ENCODE measurements at regions not wholly inside any gene's neighbourhood (a gene's known extent, or its start where the extent isn't known, plus 50 kb on each side); places are given as distances from the start of the nearest gene placed in this dataset.
"Not testable (repeated sequence)": the region's sequence is repeated elsewhere in the genome, so short reads cannot be mapped to it uniquely, and the experiment has no call there.

GRCh38 chr1:190679454-190679853 lies 201.8 kb upstream of the BRINP3 start:
- no peak for DNase-seq

DNA sequence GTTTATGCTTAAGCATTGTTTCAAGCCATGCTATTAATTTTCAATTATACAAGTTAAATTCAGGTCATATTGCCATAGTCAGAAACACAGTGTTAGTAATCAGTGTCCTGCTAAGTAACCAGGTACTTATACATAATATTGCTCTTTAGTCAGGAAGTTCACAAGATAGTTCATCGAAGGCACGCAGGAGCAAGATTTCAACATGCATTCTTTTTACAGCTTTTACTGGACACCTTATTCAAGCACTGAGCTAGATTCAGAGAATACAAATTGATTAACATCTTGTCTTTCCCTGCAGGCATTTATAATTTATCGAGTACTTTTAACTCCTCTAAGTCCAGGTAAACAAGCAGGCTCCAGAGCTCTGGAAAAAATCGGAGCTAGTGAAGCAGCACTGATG lies 202.3 kb upstream of the BRINP3 start:
- DNase-seq, result no peak

DNA sequence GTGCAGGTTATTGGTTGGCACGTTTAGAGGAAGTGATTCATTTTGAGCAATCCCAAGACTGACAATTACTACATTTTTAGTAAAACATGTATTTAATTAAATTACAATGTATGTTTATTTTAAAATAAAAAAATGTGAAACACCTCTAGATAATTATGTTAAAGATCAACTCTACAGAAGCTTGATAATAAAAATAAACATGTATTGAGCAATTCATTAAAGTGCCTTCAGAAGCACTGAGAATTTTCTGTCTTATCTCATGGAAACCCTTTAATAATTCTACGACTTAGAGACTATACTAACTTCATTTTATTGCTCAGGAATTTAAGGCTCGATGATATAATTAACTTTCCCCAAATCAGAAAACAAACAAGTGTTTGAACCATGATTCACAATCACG lies 208.0 kb upstream of the BRINP3 start:
- no peak for DNase-seq

- DNase-seq, result no peak
These were observed 210.4 kb upstream of the BRINP3 start for GRCh38 chr1:190688096-190688495.

- not testable (repeated sequence) for DNase-seq
These were observed 220.8 kb upstream of the BRINP3 start for GRCh38 chr1:190698488-190698887.

DNA sequence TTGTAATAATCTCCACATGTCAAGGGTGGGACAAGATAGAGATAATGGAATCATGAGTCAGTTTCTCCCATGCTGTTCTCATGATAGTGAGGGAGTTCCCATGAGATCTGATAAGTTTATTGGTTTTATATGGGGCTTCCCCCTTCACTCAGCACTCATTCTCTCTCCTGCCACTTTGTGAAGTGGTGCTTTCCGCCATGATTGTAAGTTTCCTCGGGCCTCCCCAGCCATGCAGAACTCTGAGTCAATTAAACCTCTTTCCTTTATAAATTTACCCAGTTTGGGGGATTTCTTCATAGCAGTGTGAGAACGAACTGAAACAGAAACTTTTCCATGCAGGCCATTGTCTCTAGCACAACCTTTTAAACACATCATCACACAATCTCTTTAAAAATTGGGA lies 221.5 kb upstream of the BRINP3 start:
- DNase-seq, result no peak

GRCh38 chr1:190708418-190709057 lies 230.9 kb upstream of the BRINP3 start:
- DNase-seq, result no peak

DNA sequence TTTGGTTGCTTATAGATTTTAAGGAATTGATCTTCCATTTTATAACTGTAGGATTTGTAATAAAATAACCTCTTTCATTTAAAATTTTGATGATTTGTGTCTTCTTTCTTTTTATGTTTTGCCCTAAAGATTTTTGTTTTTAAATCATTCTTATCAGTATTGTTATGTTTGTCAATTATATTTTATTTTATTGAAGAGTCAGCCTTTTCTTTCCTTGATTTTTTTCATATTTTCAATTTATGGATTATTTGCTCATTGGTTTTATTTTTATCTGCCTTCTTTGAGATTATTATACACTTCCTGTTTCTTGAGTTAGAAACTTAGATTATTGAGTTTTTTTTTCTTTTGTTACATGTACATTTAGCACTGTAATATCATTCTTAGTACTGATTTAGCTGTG lies 233.4 kb upstream of the BRINP3 start:
- DNase-seq, result no peak

DNA sequence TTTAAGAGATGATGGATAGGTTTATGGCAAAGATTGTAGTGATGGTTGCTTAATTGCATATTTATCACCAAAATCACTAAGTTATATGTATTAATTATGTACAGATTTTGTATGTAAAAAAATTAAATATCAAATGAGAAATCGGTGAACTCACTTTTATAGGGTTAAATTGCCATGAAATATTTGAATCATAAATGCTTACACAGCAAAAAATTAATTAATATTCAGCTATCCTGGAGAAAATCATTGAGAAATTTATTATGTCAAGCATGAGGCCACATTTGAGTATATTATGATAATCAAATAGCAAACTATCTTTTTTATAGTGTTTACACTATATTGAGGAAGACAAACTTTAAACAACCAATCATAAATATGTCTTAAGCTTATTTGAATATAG lies 239.4 kb upstream of the BRINP3 start:
- DNase-seq, result no peak

- DNase-seq, result no peak
These were observed 259.4 kb upstream of the BRINP3 start for GRCh38 chr1:190736971-190737590.

GRCh38 chr1:190738317-190738716 lies 260.7 kb upstream of the BRINP3 start:
- DNase-seq, result no peak

GRCh38 chr1:190739926-190740325 lies 262.3 kb upstream of the BRINP3 start:
- DNase-seq, result no peak

DNA sequence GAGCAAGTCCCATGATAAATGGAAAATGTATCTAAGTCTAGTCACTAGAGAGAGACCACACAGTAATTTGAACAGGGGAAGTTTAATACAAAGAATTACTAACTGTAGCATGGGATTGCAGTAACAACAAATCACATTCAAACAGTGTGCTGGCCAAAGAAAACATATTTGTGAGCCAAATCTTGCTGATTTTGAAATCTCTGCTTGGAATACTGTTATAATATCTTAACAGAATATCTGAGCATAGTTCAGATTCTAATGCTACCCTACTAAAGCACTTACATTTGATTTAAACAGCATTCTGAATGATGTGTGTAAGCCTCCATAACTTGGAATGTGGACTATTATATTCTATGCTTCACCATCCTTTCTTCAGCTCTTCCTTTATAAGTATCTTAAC lies 270.0 kb upstream of the BRINP3 start:
- DNase-seq, result no peak

- no peak for DNase-seq
These were observed 274.5 kb upstream of the BRINP3 start for GRCh38 chr1:190752131-190752530.

GRCh38 chr1:190754666-190755065 lies 277.0 kb upstream of the BRINP3 start:
- DNase-seq, result no peak

GRCh38 chr1:190759807-190760206 lies 282.1 kb upstream of the BRINP3 start:
- no peak for DNase-seq

DNA sequence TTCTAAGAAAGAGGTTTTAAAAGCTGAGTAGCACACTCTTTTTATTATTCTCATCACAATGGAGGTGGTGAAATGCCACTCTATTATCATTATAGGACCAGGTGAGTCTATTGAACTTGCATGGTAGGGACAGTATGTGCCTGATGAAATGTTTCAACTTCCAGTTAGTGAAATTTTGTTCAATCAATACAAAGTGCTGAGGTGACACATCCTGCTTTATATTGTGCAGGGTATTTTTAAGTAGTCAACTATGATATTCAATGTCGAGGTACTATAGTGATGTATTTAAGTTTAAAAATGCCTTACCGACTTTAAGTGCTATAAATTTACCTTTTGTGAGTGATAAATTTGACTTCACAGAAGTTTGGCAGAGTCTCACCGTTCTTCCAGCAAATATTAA lies 284.7 kb upstream of the BRINP3 start:
- DNase-seq, result no peak

GRCh38 chr1:190792873-190793272 lies 315.2 kb upstream of the BRINP3 start:
- DNase-seq, result no peak

DNA sequence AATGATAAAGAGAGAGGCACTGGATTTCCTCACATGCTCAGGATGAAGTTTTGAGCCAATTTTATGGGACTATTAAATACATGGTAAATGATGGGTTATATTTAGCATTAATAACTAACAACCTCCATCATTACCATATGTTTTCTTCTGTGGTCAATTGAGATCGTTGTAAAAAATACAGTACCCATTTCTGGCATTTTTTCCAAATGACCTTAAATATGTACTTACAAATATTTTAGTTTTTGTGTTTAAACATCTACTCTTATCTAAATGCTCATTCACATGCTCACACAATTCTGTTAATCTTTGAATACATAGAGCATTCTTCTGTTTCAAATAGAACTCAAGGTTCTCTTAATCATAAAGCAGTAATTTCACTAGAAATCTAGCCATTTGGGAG lies 330.0 kb upstream of the BRINP3 start:
- no peak for DNase-seq

- no peak for DNase-seq
These were observed 330.4 kb upstream of the BRINP3 start for GRCh38 chr1:190808035-190808434.

DNA sequence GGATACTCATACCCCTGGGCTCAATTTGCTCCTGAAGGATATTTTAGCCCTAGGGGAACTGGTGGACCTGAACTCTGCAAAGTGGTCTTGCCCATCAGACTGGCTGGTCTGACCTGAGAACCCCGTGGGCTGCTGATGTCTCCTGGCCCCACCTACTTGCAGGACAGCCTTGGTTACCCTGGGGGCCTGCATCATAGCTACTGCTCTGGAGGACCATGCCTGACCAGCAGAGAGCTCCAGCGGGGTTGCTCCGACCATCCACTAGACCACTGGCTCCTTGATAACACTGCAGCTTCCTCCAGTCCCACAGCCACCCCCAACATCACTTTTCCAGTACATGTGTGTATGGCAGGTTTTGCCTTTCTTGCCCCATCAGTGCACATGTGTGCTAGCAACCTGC lies 331.6 kb upstream of the BRINP3 start:
- DNase-seq, result no peak

GRCh38 chr1:190812996-190813395 lies 335.3 kb upstream of the BRINP3 start:
- no peak for DNase-seq

GRCh38 chr1:190832511-190832910 lies 354.8 kb upstream of the BRINP3 start:
- DNase-seq, result no peak

DNA sequence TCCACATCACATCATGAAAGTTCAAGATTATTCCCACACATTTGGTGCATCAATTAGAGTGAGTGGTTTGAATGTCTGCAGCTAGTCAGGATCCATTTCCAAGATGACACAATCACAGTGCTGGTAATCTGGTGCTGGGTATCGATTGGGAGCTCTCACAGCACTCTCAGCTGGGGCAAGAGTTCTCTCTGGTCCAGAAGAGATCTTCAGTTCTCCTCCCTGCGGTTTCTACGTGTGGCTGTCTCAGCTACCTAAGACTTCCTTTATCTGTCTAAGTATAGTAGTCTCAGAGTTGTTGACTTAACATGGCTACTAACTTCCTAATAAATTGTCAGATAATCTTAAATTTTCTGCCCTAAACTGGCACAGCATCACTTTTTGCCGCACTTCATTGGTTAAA lies 358.0 kb upstream of the BRINP3 start:
- DNase-seq, result no peak

DNA sequence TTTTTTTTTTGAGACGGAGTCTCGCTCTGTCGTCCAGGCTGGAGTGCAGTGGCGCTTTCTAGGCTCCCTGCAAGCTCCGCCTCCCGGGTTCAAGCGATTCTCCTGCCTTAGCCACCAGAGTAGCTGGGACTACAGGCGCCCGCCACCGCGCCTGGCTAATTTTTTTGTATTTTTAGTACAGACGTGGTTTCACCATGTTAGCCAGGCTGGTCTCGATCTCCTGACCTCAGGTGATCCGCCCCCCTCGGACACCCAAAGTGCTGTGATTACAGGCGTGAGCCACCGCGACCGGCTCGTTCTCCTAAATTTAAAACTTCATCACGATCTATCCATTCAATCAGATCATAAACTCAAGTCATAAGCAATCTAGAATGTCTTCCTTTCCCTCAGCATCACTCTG lies 359.5 kb upstream of the BRINP3 start:
- not testable (repeated sequence) for DNase-seq
